Erythroblast (primary cell): ENCODE measurements at regions not wholly inside any gene's neighbourhood (a gene's known extent, or its start where the extent isn't known, plus 50 kb on each side); places are given as distances from the start of the nearest gene placed in this dataset.

Source experiments
- DNase-seq, 2 experiments: peaks; one replicate each; lab custom pipeline; 2025; lab: John Stamatoyannopoulos, UW
- GATA1 ChIP-seq: IDR thresholded peaks from 2 replicates; pipeline ENCODE4 v1.6.1; 2011; ENCODE audit warnings: low read depth, mild to moderate bottlenecking, control low read depth, low read length, moderate library complexity
- POLR2A ChIP-seq: IDR thresholded peaks from 2 replicates; pipeline ENCODE4 v1.6.1; 2011; ENCODE audit warnings: mild to moderate bottlenecking, low read length

DNA sequence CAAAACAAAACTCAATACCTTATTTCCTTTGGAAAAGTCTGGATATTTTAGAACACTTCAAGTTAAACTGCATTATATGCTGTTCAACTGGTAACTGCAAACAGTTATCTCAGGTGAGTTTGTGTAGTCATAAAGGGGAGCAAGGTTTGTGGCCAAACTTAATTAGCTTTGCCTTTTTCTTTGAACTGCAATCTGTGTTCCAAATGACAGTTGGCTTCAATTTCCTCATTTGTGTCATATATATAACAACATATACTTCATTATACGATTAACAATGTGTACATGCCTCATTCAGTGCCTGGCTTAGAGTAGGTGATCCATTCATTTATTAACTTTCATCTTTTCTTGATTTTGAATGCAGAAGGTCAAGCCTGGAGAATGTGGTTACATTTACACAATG, 55.8 kb downstream of the KCNE4 start:
- DNase-seq = no peak
- TF ChIP-seq GATA1 = no peak
- TF ChIP-seq POLR2A = no peak

DNA sequence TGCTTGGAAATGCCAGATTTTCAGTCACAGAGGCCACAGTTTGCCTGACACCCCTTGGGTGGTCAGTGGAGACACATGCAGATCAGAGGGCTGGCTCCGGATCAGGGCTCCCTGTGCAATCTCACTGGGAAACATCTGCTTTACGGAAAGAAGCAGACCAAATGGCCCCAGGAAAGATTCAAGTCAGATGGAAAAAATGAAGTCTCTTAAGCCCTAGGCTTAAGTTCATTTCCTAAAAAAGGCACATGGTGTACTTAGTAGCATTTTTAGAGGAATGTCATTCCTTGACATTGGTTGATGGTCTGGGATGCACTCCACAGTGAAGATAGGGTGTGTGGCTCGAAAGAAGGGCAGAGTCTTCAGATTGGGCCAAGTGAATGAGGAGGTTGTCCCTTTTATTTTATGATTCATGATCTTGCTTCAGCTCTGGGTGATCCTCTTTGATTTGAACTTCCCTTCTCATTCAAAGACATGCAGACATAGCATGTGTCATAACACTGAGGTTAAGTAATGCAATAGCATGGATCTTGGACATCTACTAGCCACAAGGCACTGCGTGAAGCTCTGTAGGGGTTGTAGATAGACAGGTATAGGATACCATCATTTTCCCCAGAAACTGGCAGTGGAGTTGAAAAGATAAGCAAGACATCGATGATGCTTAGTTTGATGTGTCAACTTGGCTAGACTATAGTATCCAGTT, 56.5 kb downstream of the KCNE4 start:
- no peak for TF ChIP-seq POLR2A
- no peak for TF ChIP-seq GATA1
- DNase-seq = no peak

DNA sequence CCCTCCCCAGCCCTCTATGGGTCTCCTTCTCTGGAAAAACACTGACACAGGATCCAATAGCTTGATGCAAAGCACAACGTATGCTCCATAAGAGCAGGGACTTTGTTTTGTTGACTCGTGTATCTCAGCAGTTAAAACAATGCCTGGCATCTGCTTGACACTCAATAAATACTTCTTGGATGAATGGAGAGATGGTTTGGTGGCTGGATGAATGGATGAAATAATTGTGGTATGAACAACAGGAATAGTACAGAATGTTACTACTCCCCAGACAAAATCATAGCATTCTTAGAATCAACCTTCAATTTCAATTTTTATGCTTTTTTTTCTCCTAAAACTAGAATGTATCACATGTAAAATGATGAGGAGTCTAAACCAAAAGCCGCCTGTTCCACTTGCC, 57.4 kb downstream of the KCNE4 start:
- no peak for TF ChIP-seq POLR2A
- TF ChIP-seq GATA1 = no peak
- DNase-seq = no peak

DNA sequence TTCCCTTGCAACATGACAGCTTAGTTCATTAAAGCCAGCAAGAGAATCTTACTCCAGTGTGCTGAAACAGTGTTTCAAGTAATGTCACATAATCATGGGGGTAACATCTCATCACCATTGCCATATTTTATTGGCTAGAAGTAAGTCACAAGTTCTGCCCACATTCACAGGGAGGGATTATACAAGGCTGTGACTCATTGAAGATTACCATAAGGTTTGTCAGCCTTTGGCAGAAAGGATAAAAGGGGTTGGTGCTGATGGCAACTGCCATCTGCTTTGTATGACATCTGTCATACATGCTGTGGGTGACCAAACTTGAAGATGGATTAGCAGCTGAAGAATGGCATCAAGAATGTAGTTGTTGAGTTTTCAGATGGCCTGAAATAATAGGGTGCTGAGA, 61.2 kb downstream of the KCNE4 start:
- no peak for DNase-seq
- no peak for TF ChIP-seq POLR2A

DNA sequence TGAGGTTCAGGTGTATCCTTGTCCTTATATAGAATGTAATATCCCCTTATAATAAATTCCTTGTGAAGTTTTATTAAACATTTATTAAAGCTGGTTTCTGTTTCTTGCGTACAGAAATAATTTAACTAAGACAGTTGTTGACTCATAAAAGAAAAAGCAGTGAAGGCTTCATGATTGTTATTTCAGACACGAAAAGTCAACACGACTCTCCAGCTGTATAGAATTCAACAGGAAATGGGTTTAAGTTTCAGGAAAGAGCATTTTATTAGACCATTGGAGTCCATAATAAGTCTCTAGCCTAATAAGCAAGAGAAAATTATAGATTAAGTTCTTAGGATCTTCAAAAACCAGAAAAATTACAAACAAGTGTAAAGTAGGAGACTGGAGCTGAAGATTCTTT, 62.2 kb downstream of the KCNE4 start:
- DNase-seq = no peak
- TF ChIP-seq GATA1 (no peak), POLR2A (no peak)

DNA sequence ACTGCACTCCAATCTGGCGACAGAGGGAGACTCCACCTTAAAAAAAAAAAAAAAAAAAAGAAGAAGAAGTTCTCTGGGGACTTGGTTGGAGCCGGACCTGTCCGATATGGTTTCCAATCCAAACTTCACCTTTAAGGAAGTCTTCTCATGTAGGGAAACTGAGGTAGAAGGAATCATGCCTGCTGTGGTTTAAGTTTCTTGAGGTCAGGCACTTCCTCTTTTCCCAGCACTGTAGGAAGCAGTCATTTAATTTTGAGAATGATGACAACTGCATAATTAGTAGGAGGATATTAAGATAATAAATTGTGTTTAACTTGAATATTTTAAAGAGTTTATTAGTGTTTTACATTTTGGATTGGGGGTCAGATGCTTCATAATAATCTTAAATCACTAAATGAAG, 62.9 kb downstream of the KCNE4 start:
- no peak for DNase-seq
- TF ChIP-seq GATA1 = no peak
- TF ChIP-seq POLR2A = no peak

DNA sequence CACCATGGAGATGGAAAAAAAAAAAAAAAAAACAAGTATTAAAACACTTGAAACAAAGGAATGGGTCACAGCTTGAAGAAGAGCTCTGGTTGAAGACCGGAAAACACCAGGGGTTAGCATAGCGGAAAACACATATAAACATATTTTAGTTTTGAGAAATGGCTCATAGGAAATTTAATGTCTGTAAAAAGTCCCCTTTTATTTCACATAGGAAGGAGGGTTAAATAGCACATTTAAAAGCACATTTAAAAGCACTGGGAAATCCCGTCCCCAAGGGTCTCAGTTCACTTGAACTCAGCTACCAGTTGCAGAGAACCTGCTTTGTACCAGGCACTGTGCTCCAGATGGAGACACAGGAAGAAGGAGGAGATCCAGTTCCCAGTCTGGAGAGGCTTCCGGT, 65.5 kb downstream of the KCNE4 start:
- TF ChIP-seq GATA1 (no peak), POLR2A (no peak)

DNA sequence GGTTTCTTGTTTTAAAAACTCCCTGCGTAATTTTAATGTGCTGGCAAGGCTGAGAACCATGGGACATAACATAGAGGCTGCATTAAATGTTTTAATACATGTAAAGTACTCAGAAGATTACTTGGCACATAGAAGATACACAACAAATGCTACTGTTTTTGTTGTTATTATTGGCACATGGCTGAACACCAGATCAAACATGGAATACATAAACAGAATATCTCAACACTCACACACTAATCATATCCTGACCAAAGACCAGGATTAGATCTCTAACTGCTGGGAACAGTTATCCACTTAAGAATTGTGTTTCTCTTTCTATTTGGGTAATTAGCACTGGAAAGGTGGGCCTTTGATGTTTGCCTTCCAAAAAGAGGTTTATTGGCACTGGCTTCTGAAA, 69.3 kb downstream of the KCNE4 start:
- TF ChIP-seq GATA1 (no peak), POLR2A (no peak)
- no peak for DNase-seq

More for the DNA sequence above, 65.5 kb downstream of the KCNE4 start:
- DNase-seq = no peak

DNA sequence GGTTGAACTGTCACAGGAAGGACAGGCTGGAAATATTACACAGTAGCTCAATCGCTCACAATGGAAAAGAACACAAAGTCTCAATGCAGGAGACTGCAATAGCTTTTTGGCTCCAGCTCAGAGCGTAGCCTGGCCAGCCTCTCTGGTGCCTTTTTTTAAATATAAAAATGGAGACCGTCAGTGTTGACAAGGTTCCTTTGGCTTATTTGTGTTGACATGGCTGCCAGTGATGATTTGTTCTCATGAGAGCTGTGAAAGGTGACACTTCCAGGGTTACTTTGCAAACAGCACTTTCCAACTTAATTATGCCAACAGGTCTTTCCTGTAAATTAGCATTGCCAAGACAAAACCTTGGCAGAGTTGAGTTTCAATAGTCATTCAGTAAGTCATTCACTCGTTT, 70.8 kb downstream of the KCNE4 start:
- no peak for TF ChIP-seq POLR2A
- no peak for TF ChIP-seq GATA1
- no peak for DNase-seq

DNA sequence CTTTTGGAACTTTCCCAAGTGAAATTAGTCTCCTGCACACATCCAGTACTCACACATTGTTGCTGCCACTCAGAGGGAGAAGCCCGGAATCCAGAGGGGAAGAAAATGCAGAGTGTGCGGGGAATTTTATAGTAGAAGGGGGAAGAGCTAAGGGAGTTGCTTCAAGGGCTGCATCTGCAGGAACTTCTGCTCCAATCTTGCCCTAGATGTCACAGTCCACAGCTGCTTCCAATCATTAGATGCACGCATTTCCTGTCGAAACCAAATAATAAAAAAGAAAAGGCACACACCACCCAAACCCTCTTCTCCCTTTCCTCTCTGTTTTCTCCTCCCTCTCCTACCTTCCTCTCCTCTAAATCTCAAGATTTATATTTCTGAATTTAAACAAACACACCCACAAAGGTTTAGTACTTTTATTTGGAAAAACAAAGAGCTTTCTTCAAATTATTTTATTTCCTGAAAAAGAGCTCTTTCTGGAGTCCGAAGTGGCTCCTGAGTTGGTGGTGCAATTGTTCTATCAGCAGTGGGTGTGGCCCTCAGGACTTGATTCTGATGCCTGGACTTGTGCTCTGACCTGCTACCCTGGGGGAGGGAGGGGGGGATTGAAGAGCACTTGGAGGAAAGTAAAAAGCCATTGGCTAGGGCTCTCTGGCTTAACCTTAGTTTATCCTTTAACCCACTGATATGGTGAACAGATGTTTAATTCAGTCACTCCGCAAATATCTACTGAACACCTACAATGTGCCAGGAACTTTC, 72.0 kb downstream of the KCNE4 start:
- no peak for TF ChIP-seq POLR2A
- no peak for TF ChIP-seq GATA1

DNA sequence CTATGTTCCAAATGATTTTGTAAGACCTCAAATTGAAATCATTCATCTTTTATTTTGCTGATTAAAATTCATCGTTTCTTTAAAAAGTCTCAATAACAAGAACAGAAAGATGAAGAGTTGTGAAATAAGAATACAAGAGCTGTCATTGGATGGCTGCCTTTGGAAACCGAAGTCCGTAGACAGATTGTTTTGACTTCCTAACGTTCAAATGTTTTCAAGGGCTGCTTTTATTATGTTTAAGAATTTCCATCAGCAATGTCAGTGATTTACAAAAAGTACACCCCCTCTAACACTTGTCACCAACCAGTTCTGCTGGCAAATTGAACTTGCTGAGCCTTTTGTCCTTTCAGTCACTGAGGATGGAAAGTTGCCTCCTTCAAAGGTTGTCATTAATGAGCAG, 89.6 kb downstream of the KCNE4 start:
- no peak for TF ChIP-seq POLR2A
- TF ChIP-seq GATA1 = no peak
- DNase-seq = no peak

More for the DNA sequence above, 72.0 kb downstream of the KCNE4 start:
- no peak for DNase-seq

DNA sequence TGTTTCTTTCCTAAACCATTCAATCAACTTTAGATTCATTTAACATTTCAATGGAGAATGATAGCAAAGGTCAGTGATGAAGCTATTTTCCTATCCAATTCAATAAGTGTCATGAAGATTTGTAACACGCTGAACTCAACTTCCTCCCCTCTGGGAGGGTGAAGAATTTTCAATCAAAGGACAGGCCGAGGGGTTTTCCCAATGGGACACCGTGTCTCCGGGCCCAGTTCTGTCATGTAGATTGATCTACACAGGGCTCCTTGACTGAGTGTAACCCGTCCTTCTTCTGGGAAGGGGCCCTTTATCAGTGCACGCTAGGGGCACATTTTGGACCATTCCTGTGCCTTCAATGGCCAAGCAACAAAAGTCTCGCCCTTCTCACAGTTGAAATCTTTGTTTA, 90.1 kb downstream of the KCNE4 start:
- TF ChIP-seq GATA1 (no peak), POLR2A (no peak)
- DNase-seq = no peak

DNA sequence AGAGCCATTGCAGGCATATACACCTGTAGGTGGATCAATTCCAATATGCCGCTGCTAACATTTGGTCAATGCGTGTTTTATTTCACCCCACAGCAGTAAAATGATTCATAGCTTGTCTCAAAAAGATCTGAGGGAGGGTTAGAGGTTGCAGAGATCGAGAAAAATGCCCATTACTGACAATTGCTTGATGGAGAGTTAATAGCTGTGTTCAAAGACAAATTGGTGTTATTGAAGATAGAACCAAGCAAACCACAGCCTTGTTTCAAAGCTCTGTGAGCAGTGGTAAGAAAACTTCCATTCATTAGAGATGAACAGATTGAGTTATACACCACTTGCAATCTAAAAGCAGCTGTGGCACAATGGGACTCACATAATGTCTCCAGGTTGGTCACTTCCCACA, 95.4 kb downstream of the KCNE4 start:
- TF ChIP-seq GATA1 (no peak), POLR2A (no peak)
- DNase-seq = no peak

DNA sequence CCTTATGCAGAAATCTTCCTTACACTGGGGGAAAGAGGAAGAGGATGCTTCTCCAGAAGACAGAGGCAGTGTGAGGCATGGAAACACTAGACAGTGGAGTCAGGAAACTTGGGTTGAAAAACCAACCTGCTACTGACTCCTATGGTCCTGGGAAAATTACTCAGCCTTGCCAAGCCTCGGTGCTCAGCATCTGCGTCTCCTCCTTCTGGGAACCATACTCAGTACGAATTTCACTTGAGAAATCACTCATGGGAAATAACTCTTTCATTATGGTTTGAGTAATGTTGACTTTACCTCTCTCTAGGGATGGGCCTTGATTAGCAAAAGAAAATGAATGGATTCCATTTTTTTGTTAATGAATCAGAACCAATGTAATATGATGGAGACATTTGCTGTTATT, 96.5 kb downstream of the KCNE4 start:
- DNase-seq = no peak
- TF ChIP-seq POLR2A (no peak), GATA1 (no peak)
